Non-pigmented ciliary epithelial cell (primary cell): ENCODE measurements at regions not wholly inside any gene's neighbourhood (a gene's known extent, or its start where the extent isn't known, plus 50 kb on each side); places are given as distances from the start of the nearest gene placed in this dataset.
A peak's percentile ranks its signal among the peaks of the same experiment; 100 is the strongest.

Source experiments
- DNase-seq: peaks from one replicate; pipeline ENCODE4 v3.0.0-alpha.2; 2010; ENCODE audit warnings: low read depth

DNA sequence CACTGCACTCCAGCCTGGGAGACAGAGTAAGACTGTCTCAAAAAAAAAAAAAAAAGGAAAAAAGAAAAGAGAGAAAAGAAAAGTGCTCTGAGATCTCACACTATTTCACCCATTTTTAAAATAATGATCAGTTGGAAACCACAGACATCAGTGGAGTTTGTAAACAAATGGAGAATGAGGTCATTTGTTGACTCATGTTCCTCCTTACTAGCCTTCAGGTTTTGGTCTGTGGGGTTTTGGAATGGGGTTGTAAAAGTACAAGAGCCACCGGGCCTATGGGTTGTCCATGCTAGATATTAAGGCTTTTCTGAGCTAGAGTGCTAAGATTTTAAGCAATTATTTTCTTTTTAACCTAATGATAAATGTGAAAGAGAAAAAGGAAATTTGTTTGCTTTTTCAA, 104.4 kb upstream of the PRL start:
- no peak for DNase-seq

- DNase-seq = no peak
Observed at GRCh38 chr6:22401932-22402331, 105.1 kb upstream of the PRL start.

DNA sequence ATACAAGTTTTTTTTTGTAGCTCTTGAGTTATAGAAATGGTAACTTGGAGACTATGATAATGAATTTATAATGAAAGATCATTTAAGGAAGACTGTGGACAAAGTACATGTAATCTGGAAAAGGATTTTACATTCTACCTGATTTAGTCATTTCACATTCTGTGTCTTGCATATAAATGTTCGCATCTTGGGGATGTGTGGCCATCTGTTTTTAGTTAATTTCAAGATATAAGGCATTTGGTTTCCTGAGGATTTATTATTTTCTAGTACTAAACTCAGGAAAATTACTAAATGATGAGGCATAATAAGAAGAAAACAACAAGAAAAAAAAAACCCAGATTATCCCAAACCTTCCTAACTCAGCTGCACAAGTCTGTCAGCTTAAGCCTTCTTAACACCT, 112.7 kb upstream of the PRL start:
- DNase-seq = no peak

DNA sequence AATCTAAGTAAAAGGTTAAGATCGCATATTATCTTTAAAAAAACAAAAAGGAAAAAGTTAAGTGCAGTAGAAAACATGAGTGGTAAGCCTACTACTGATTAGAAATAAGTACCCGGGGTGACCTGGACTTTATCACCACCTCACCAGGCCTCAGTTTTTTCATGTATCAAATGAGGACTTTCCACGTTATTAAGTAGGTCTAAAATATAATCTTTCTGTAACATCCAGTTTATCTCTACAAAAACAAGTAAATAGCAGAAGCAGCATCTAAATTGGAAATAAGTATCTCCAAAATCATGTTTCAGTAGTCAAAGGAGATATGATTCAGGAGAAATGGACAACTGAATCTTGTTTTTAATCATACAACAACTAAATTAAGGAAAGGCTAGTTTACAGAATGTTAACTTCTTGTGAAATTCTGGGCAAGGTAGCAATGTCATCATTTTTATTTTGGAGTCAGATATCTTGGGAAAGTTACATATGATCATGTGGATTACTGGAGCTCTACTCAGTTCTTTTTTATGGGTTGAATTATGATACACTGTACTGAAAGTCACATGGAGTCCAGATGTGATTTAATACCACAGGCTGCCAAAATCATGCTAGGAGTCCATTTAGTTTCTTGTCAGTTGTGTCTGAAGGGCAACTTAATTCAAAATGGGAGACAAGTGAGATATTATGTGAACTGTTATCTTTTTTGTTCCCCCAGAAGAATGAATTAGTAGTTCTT, 114.7 kb upstream of the PRL start:
- DNase-seq = no peak

DNA sequence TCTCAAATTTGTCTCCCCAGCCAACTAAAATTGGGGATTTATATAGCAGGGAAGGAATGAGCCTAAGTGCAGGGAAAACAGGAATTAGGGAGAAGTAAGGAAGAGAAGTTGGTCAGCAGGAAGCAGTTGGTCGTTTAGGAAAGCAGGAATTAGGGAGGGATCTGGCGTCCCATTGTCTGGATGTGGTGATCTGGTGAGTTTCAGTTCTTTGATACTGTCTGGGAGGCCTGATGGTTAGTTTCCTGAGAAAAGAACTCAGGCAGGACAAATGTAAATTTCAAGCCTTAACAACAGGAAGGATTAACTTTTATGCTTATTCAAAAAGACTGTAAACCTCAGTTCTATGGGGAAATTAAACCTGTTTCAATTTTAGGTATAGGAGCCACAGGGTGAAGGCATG, 116.2 kb upstream of the PRL start:
- no peak for DNase-seq

DNA sequence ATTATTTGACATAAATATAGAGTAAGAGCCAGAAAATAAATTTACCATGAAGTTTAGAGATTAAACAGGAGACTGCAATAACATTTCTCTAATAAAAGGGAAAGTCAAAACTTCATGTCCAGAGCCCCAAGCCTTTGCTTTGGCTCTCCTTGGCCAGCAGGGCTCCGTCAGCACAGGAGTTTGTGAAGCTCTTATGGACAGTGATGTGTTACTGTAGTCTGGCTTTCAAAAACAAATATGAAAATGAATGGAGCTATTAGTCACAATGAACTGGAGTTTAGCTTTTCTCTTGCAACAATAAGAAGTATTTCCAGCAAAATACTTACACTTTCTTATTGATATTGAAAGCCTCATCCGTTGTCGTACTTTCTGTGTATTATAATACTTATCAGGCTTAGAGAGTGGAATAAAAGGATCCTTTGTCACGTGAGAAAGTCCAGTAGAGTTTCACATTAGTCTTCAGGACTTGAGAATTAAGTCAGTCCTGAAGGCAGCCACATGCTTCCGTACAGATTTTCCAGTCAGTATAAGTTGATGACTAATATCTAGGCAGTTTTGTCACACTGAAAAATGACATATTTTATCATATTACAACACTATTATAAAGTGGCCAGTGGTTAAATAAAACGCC, 117.0 kb upstream of the PRL start:
- no peak for DNase-seq

DNA sequence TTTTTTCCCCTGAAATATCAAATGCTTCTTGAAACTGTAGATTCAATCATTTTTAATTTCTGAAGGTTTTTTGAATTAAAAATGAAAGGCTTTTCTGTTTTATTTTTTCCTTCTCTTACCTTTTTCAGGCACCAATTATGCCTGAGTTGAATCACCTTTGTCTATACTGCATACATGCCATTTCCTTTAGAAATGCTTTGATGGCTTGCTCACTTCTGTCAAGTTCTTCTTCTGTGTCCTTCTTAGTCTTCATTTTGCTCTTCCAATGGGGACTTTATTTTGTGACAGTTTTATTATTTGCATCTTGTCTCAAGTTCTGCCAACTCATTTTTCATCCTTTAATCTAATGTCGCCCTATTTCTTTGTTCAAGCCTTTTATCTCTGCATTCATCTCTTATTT, 121.9 kb upstream of the PRL start:
- DNase-seq = no peak

DNA sequence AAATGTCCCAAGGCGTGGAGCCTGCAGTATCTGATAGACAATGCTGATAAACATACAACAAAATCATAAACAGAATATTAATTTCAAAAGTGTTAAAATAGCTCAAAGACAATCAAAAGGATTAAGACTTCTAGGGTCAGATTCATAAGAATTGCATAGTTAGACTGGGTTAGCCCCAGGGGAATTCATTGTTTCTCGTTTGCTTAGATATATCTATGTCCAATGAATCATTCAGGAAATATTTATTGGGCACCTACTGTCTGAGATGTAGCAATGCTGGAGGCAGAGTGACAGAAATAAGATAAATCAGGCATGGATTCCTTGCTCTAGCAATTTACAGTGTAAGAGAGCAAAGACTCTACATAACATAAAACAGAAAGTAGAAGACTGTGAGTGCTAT, 124.4 kb upstream of the PRL start:
- DNase-seq = no peak

DNA sequence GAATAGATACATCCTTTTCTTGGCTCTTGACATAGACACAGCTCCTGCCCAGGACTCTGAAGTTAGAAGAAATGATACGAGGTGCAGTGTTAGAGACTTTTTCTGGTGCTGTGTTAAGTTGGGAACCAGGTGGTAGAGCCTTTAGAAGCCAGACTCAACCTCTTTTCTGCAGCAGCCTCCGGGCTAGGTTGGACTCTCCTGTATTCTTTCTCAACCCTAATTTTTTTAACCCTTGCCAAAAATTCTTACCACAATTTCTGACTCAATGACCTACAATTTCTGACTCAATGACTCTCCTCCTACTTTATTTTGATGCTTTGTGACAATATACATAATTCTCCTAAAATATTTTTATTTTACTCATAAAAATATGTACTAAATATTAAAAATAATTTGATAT, 127.4 kb upstream of the PRL start:
- no peak for DNase-seq

DNA sequence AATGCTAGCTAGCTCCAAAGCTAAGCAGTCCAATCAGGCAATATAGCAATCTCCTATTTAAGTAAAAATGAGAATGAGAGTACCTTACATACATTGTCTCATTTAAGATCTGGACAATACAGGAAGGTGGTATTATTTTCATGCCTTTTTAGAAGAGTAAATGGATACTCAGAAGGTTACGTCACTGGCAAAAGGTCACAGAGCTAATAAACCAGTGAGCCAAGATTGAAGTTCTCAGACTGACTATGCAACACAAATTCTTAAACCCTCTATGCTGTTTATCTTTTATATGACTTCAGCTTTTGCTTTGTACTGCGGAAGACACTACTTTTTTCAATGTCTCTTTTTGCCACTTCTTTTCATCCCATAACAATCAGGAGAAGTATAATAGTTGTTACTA, 135.2 kb upstream of the PRL start:
- no peak for DNase-seq

DNA sequence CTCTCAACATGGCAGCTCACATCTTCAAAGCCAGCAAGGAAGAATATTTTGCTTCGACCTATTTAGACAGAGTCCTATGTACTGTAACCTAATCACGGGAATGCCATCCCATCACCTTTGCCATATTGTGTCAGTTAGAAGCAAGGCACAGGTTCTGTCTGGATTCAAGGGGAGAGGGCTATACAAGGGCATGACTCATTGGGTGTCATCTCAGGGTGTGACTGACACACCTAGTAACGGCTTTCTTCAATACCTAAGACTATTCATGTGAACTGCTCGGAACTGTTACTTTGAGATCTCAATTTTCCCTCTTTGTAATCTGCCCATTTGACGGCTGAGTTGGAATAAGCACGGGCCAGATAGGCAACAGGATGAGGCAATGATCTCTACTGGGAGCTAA, 135.6 kb upstream of the HDGFL1 start:
- no peak for DNase-seq

GRCh38 chr6:22435151-22435550, 134.2 kb upstream of the HDGFL1 start:
- DNase-seq = no peak

DNA sequence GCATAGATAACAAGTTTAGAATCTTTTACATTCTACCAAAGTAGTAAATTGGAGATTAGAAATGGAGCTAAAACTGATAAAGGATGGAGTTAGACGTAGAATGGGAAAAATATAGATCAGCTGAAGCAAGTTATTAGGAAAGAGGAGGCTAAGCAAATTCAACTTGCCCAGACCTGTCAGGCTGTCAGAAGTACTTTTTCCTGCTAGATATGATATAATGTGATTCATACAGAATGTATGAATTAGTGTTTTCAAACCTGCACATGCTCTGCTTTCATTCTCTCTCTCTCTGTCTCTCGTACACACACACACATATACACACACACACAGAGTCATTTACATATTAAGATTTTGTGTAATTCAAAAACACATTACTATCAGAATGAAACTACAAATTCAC, 133.2 kb upstream of the HDGFL1 start:
- no peak for DNase-seq

GRCh38 chr6:22437665-22438064, 131.7 kb upstream of the HDGFL1 start:
- no peak for DNase-seq

DNA sequence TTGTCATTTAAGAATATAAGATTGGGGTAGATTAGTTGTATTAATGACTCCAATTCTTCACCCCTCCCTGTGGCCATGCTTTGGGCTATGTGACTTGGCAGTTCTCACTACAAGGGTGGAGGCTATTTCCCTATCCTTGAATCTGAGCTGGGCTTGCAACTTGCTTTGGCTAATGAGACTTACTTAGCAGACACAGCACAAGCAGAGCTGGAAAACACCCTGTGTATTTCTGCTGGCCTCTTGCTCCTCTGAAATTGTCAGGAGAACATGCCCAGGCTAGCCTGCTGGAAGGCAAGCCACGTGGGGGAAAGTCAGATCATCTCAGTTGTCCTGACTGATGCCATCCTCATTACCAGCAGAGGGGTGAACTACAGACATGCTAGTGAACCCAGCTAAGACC, 126.5 kb upstream of the HDGFL1 start:
- no peak for DNase-seq

DNA sequence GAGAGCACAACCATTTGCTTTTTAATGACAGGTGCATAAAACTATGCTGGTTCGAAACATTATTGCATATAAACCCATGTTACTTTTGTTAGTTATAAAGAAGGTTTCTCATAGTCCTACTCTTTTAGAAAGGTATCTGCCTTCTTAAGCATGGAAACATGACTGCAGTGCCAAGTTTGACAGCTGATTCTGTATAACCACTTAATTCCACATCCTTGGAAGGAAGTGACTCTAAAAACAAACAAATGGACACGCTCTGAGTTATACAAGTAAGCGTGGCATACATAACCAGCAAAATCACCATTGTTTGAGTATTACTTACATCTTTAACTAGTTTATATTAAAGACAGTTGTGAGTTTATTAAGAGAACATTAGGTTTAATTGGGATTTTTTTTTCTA, 125.0 kb upstream of the HDGFL1 start:
- DNase-seq = no peak

GRCh38 chr6:22445946-22446345, 123.4 kb upstream of the HDGFL1 start:
- no peak for DNase-seq

GRCh38 chr6:22447249-22448196, 121.8 kb upstream of the HDGFL1 start:
- DNase-seq = no peak

- peak; percentile 89 for DNase-seq
Observed at GRCh38 chr6:22448291-22448711, 121.1 kb upstream of the HDGFL1 start.

DNA sequence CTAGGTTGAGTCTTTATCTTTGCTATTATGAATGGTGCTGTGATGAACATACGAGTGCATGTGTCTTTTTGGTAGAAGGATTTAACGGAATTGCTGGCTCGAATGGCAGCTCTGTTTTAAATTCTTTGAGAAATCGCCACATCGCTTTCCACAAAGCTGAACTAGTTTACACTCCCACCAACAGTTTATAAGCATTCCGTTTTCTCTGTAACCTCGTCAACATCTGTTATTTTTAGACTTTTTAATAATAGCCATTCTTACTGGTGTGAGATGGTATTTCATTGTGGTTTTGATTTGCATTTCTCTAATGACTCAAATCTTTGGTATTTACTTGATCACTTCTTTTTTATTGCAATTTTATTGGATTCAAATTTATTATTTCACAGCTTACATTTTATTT, 117.4 kb upstream of the HDGFL1 start:
- no peak for DNase-seq

GRCh38 chr6:22455378-22455777, 114.0 kb upstream of the HDGFL1 start:
- no peak for DNase-seq

GRCh38 chr6:22457996-22458395, 111.4 kb upstream of the HDGFL1 start:
- no peak for DNase-seq

- no peak for DNase-seq
Observed at GRCh38 chr6:22466665-22467245, 102.6 kb upstream of the HDGFL1 start.
